Lower leg skin (tissue), 4 donors: ENCODE measurements at regions not wholly inside any gene's neighbourhood (a gene's known extent, or its start where the extent isn't known, plus 50 kb on each side); places are given as distances from the start of the nearest gene placed in this dataset.

ENCODE experiments used
- DNase-seq, 2 donors: peaks; one replicate each; pipeline ENCODE4 v3.0.0-alpha.2; 2019; ENCODE audit warnings: low spot score in 2 of 2
- H3K4me3 ChIP-seq: fragments of 200-600 bp; sonication (generic); 2 replicates; pipeline ENCODE4 v1.5.1; 2017; ENCODE audit warnings: mild to moderate bottlenecking, low read depth; ENCODE audit not compliant: poor library complexity, severe bottlenecking
- CTCF ChIP-seq, 3 donors: fragments of 450-650 bp; IDR thresholded peaks; one replicate each; pipeline ENCODE4 v1.5.1; 2016; ENCODE audit warnings: antibody characterized with exemption in 3 of 3, mild to moderate bottlenecking in 3 of 3, moderate library complexity in 2 of 3
- POLR2A ChIP-seq, 2 donors: fragments of 450-650 bp; IDR thresholded peaks; one replicate each; pipeline ENCODE4 v1.6.1; 2016 to 2017; ENCODE audit warnings: antibody characterized with exemption in 2 of 2, mild to moderate bottlenecking in 1 of 2, moderate library complexity in 1 of 2
- WGBS, 2 donors: methylation state at CpG; one replicate each; pipeline ENCODE4 v1.1.5; 2018; 5-methylcytosine and 5-hydroxymethylcytosine counted together
- intact Hi-C: fragments of 100-400 bp; cut with DNase I; formaldehyde crosslinking; loops from one replicate; pipeline ENCODE4 v1.15.0; 2023; ENCODE audit warnings: low total_unique reads

GRCh38 chr11:119974051-119974450 is 163.9 kb downstream of the TRIM29 start:
- no peak overlapping the region for H3K4me3 ChIP-seq
- peak in 1 of 2 donors; percentile 59 for DNase-seq
- TF ChIP-seq POLR2A (IDR thresholded peaks at IDR 0.05): no peak
- TF ChIP-seq CTCF (IDR thresholded peaks at IDR 0.05): no peak
- intact Hi-C loops: no loop called here
- WGBS, 2 donors: 62 to 81% methylated on average over 4 of the region's 4 CpGs

- intact Hi-C loops: no loop called here
- peak in 1 of 2 donors; percentile 57 for DNase-seq
- 96% methylated on average over 2 of the region's 2 CpGs for WGBS, 2 donors
- no peak for TF ChIP-seq CTCF (IDR thresholded peaks at IDR 0.05)
- TF ChIP-seq POLR2A (IDR thresholded peaks at IDR 0.05): no peak
- no peak overlapping the region for H3K4me3 ChIP-seq
Measured at GRCh38 chr11:119972281-119972680, 165.6 kb downstream of the TRIM29 start.

GRCh38 chr11:119970555-119971304 is 167.2 kb downstream of the TRIM29 start:
- intact Hi-C loops: no loop called here
- DNase-seq: peak in 1 of 2 donors; percentile 68
- 84 to 85% methylated on average over 15 of the region's 15 CpGs for WGBS, 2 donors
- no peak for TF ChIP-seq POLR2A (IDR thresholded peaks at IDR 0.05)
- no peak for TF ChIP-seq CTCF (IDR thresholded peaks at IDR 0.05)
- H3K4me3 ChIP-seq: no peak overlapping the region

GRCh38 chr11:119964136-119965025 is 173.5 kb downstream of the TRIM29 start:
- intact Hi-C loops: no loop called here
- no peak overlapping the region for H3K4me3 ChIP-seq
- 59 to 61% methylated on average over 8 of the region's 8 CpGs for WGBS, 2 donors
- DNase-seq: peak in 1 of 2 donors; percentile 56
- TF ChIP-seq CTCF (IDR thresholded peaks at IDR 0.05): no peak
- TF ChIP-seq POLR2A (IDR thresholded peaks at IDR 0.05): no peak

- no peak for DNase-seq
- WGBS, 2 donors: 44 to 46% methylated on average over 2 of the region's 2 CpGs
- no peak for TF ChIP-seq CTCF (IDR thresholded peaks at IDR 0.05)
- TF ChIP-seq POLR2A (IDR thresholded peaks at IDR 0.05): no peak
- intact Hi-C loops: no loop called here
- no peak overlapping the region for H3K4me3 ChIP-seq
Measured at GRCh38 chr11:119957951-119958350, 180.0 kb downstream of the TRIM29 start.
